GM20431 (cell line): ENCODE measurements at regions not wholly inside any gene's neighbourhood (a gene's known extent, or its start where the extent isn't known, plus 50 kb on each side); places are given as distances from the start of the nearest gene placed in this dataset.

Experiments
- in situ Hi-C: fragments of 300-500 bp; cut with MseI, MboI; formaldehyde crosslinking; loops from one replicate; pipeline ENCODE4 v1.15.0; 2020; ENCODE audit warnings: low sequenced_read_pairs; ENCODE audit not compliant: unreplicated experiment

DNA sequence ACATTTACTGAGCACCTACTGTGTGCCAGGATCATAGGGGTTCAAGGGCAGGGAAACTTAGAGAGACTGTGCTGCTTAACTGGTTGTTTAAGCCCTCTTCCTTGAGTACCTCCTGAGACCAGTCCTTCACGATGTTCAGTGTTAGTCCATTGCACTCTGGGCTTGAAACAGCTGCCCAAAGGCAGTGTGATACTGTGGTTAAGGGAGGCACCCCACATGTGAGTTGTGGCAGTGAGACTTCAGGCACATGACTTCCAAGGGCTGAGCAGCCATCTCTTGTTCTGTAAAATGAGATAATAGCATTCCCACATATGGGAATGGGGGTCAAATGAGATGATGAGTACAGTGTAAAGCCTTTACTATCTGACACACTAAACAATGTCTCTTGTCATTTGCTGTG lies 75.1 kb downstream of the LINGO1 start:
- in situ Hi-C loops = no loop called here

GRCh38 chr15:77557144-77557543 lies 75.6 kb downstream of the LINGO1 start:
- in situ Hi-C loops = no loop called here

GRCh38 chr15:77556622-77557021 lies 76.1 kb downstream of the LINGO1 start:
- in situ Hi-C loops = no loop called here

DNA sequence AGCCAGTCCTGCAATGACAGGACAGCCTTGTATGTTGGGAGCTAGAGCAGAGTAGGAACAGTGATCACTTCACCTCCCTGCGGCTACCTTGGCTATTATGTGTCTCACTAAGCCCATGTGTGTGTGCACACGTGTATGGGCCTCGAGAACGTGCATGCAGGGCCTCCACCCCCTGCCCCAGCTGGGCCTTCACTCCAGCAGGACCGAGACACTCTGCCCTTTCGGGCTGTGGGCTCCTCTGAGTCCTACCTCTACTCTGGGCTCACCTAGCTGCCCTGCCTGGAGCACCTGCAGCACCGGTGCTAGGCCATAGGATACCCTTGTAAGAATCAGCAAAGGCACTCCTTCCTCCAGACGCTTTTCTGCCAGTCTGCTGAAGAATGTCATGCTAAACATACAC lies 77.5 kb downstream of the LINGO1 start:
- in situ Hi-C loops = no loop called here

DNA sequence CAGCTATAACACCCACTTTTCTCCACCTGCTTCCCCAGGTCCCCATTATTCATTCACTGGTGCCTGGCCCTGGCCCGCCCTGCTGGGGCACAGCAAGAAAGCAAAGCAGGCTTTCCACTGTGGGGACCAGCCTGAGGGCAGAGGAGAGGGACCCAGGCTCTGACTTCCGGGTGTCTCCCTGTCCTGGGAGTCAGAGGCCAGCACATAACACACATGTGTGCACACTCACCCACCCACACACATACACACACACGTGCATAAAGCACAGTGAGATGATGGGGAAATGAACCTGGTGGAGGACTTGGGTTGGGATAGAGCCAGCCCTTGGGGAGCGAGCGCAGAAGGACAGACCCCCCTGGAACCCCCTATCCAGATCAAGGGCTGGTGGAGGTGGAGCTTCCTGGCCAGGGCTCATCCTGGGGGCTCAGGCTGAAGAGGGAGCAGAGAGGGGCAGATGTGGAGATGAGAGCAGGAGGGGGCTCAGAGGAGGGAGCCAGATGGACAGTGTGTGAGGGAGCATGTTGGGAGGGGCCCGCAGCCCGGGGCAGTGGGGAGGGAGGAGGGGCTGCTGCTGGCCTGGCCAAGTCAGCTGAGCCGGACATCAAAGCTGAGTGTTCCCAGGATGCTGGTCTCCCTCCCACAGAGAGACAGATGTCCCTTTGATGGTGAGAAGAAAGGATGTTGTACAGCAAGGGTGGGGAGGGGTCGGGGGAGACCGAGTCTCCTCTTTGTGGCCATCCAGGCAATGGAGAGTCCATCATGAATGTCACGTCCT lies 78.2 kb downstream of the LINGO1 start:
- in situ Hi-C loops = no loop called here

DNA sequence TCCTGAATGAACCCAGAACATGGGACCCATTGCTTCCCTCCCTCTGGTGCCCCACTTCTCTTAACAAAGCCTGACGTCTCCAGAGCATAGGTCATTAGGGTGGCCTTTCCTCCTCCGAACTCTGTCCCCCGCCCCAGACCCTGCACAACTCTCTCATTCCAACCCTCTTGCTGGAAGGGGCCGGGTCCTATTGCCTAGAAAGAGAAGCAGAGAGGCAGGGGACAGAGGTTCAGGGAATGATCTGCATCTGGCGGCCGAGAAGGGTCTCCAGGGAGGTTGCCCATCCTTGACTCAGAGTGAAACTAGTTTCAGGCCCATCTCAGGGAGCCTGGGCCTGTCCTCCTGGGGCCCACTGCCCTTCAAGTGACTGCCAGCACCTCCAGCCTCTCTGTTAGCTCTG lies 79.0 kb downstream of the LINGO1 start:
- in situ Hi-C loops = no loop called here

GRCh38 chr15:77553257-77553656 lies 79.5 kb downstream of the LINGO1 start:
- in situ Hi-C loops = no loop called here

GRCh38 chr15:77552066-77552465 lies 80.6 kb downstream of the LINGO1 start:
- in situ Hi-C loops = no loop called here

DNA sequence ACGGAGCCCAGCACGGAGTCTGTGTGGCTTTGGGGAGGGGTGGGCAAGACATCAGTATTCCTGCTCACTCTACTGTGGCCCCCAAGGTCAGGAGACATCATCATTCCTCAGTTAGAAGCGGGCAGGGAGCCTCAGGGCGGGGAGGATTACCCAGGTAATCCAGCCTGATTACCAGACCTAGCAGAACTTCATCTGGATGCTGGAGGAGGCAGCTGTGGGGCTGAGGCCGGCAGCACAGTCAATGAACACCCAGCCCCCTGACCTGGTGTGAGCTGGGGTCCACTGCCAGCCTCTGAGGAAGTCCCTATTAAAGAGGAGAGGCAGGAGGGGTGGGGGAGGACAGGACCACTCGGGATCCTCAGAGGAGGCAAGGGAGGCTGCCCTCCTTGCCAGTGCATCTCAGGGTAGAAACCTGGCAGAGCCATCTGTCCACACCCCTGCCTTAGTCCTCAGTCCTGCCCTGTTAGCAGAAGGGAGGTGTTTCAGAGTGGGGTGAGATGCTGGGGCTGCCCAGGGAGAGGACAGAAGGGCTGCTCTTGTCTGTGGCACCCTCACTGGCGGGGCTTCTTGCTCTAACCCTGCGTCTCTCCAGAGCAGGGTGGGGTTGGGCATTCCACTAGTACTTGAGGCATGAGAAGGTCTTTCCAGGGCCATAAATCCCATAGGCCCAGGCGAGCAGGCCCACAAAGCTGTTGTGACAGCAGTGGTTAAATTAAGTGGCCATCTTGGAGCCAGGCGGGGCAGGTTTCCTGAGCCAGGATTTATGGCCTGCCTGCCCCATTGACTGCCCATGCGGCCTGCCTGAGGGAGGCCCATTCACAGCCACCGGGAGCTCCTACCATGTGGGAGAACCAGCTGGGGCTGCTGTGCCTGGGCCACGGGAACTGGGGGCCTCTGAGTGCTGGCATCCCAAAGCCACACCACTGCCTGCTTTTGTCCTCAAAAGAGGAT lies 82.1 kb downstream of the LINGO1 start:
- in situ Hi-C loops = no loop called here

DNA sequence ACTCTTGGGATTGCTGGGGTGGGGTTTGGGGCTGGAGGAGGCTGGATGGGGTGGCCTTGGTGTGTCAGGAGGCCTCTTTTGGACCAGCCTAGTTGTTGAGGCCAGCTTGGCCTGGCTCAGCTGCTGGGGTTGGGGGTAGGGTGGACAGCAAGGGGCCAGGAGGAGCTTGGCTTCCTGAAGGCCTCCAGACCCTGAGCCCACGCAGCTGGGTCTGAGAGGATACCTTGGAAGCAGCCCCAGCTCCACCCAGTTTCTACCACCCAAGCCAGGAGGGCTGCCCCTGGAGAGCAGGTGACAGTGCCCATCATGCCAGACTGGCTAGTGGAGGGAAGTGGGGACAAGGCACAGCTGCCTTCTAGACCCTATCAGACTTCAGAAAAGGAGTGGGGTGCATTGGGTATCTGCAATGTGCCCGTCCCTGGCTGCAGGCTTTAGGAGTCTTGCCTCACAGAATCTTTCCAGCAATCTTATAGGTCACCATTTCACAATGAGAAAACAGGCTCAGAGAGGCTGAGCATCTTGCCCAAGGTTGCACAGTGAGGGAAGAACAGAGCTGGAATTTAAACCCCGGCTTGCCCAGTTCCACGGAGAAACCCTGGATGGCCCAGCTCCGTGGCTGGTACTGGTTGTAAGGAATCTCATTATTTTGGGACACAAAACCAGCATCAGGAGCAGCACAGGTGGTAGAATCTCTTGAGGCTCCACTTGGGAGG lies 83.0 kb downstream of the LINGO1 start:
- in situ Hi-C loops = loop anchor here (10.0 to 25.0 kb wide), 2 partner anchors 362 to 435 kb away; no protein-coding TSS in a partner anchor

GRCh38 chr15:77548589-77549557 lies 83.8 kb downstream of the LINGO1 start:
- in situ Hi-C loops = loop anchor here (10.0 to 25.0 kb wide), 2 partner anchors 362 to 434 kb away; no protein-coding TSS in a partner anchor

DNA sequence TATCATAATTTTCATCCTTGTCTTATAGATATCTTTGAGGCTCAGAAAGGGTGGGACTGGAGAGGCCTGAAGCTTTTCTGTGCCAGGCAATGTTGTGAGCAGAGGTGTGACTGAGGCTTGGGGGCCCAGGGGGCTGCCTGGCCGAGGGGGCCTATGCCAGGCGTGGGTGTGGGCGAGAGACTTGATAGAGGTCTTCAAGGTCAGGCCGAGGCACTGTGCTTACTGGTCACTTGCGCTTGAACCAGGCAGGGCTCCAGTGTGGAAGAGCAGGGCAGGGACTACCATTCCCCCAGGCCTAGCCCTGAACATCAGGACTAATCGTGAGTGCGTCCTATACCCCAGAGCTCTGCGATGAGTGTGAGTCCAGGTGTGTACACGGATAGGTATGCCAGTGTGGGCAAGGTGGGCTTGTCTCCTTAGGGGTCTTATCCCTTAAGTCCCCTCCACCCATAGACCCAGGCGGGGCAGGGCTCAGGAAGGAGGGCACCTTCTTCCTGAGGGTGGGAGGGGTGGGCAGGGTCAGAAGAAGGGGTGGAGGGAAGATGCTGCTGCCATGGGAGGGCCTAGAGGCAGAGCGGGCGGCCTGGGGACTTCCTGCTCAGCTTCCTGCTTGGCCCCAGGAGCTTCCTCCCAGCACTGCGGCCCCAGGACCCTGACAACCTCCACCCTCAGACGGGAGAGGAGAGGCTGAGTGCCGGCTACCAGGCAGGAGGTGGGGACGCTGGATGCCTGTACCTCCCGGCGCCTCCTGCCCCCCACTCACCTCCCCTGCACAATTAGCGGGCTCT lies 84.7 kb downstream of the LINGO1 start:
- in situ Hi-C loops = loop anchor here (10.0 to 25.0 kb wide), 2 partner anchors 361 to 433 kb away; no protein-coding TSS in a partner anchor

DNA sequence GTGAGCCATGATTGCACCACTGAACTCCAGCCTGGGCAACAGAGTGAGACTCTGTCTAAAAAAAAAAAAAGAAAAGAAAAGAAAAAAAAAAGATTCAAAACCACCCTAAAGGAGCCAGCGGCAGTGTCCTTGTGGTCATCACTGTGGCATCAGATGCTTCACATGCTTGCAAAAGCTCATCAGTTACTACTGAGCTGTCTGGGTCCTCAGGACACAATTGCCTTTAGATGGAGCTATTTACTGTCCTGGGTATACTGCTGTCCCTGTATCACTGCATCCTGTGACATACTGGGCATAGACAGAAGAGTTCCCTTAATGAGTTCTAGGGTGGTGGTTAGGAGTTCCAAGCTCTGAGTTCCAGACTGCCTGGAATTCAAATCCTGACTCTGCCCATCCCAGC lies 85.8 kb downstream of the LINGO1 start:
- in situ Hi-C loops = loop anchor here (10.0 to 25.0 kb wide), 2 partner anchors 360 to 432 kb away; no protein-coding TSS in a partner anchor

DNA sequence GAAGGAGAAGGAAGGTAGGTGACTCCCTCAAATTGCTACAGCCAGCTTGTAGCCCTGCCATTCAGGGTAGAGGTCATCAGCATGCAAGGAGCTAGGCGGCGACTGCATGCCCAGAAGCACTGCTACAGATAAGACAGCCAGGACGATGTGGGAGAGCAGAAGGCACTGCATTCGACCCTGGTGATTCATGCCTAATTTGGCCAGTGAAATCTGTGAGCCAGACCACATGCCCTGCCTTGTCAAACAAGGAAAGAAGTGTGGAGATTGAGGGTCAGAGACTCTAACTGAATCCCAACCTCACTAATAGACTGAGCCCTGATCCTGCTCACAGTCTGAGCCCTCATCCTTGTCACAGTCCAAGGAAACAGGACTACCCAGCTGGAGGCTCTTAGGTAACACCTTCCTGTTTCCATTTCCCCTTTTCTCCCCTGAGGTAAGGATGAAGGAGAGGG lies 86.6 kb downstream of the LINGO1 start:
- in situ Hi-C loops = loop anchor here (10.0 to 25.0 kb wide), 2 partner anchors 359 to 431 kb away; no protein-coding TSS in a partner anchor

GRCh38 chr15:77545058-77545457 lies 87.7 kb downstream of the LINGO1 start:
- in situ Hi-C loops = loop anchor here (10.0 to 25.0 kb wide), 2 partner anchors 358 to 430 kb away; no protein-coding TSS in a partner anchor

- in situ Hi-C loops = loop anchor here (10.0 to 25.0 kb wide), 2 partner anchors 357 to 429 kb away; no protein-coding TSS in a partner anchor
These were observed 88.5 kb downstream of the LINGO1 start for GRCh38 chr15:77544162-77544561.

GRCh38 chr15:77543159-77543882 lies 89.4 kb downstream of the LINGO1 start:
- in situ Hi-C loops = loop anchor here (10.0 to 25.0 kb wide), 2 partner anchors 356 to 429 kb away; no protein-coding TSS in a partner anchor
